ENCODE measurements at regions not wholly inside any gene's neighbourhood (a gene's known extent, or its start where the extent isn't known, plus 50 kb on each side); places are given as distances from the start of the nearest gene placed in this dataset.

GRCh38 chr2:66836851-66837250 is 401.9 kb downstream of the MEIS1 start:
- Histone ChIP-seq H3K4me1 (ENCODE audit: control insufficient read depth in 2 of 2, insufficient read depth in 2 of 2, low read length in 2 of 2) (no peaks in the 10 kb centered on the region), H2AFZ (ENCODE audit: insufficient read depth, low read depth, low read length, poor library complexity, severe bottlenecking) (no peak overlapping the region), H3K4me2 (replicated peaks; ENCODE audit: low read depth, low read length, poor library complexity, severe bottlenecking) (no peak overlapping the region), H3K27ac (ENCODE audit: low read length in 2 of 2) (no peak overlapping the region), H4K20me1 (ENCODE audit: control insufficient read depth, insufficient read depth, low read length, poor library complexity, severe bottlenecking) (no peaks in the 10 kb centered on the region), H3K36me3 (replicated peaks in 1 of 2; ENCODE audit: control extremely low read depth in 1 of 2, control insufficient read depth in 1 of 2, extremely low read depth in 1 of 2, insufficient read depth in 2 of 2, low read length in 1 of 2) (no peaks in the 10 kb centered on the region), H3K9me3 (ENCODE audit: control extremely low read depth in 1 of 3, control insufficient read depth in 2 of 3, insufficient read depth in 1 of 3, low read length in 2 of 3) (no peaks in the 10 kb centered on the region), H3K27me3 (replicated peaks in 1 of 4; ENCODE audit: control extremely low read depth in 1 of 4, control insufficient read depth in 3 of 4, insufficient read depth in 4 of 4, low read length in 3 of 4) (no peaks in the 10 kb centered on the region), H3K79me2 (ENCODE audit: control insufficient read depth, insufficient read depth, low read length) (no peaks in the 10 kb centered on the region), H3K9ac (ENCODE audit: low read length) (no peak overlapping the region), H3K4me3 (ENCODE audit: control extremely low read depth in 1 of 5, extremely low read depth in 1 of 5, insufficient read depth in 1 of 5, low read depth in 2 of 5, low read length in 4 of 5) (no peak overlapping the region)
- Mint-ChIP-seq H3K4me3 (no peak overlapping the region), H3K27ac (no peak overlapping the region), H3K4me1 (no peaks in the 10 kb centered on the region), H3K9me3 (ENCODE audit: insufficient read depth) (no peaks in the 10 kb centered on the region), H3K27me3 (no peaks in the 10 kb centered on the region)
- intact Hi-C loops (cut with micrococcal nuclease): no loop called here
- TF ChIP-seq EZH2 (IDR thresholded peaks at IDR 0.05; ENCODE audit: borderline replicate concordance, insufficient read depth, low read depth, low read length, poor library complexity, severe bottlenecking) (no peak), CTCF (IDR thresholded peaks at IDR 0.05) (no peak)
- DNase-seq: no peak
- ChIA-PET CTCF (no interaction called here), POLR2A (no interaction called here)
- no peak for ATAC-seq (ENCODE audit: low read depth)
- 100% methylated on average over 1 of the region's 1 CpG for WGBS (ENCODE audit: insufficient coverage)

- no peak overlapping the region for H3K27ac Mint-ChIP-seq
- no CpG with 5 or more reads among the region's 4 CpGs for WGBS (ENCODE audit: insufficient coverage)
- H3K27me3 Mint-ChIP-seq: peaks cover 3% of the 10 kb centered on the region
- no peaks in the 10 kb centered on the region for H3K4me1 Mint-ChIP-seq
- H3K27me3 ChIP-seq (replicated peaks in 1 of 4; ENCODE audit: control extremely low read depth in 1 of 4, control insufficient read depth in 3 of 4, insufficient read depth in 4 of 4, low read length in 3 of 4): no peaks in the 10 kb centered on the region
- no peaks in the 10 kb centered on the region for H3K4me1 ChIP-seq (ENCODE audit: control insufficient read depth in 2 of 2, insufficient read depth in 2 of 2, low read length in 2 of 2)
- no peak for DNase-seq
- no peaks in the 10 kb centered on the region for H4K20me1 ChIP-seq (ENCODE audit: control insufficient read depth, insufficient read depth, low read length, poor library complexity, severe bottlenecking)
- no peaks in the 10 kb centered on the region for H3K79me2 ChIP-seq (ENCODE audit: control insufficient read depth, insufficient read depth, low read length)
- no peak overlapping the region for H3K4me3 ChIP-seq (ENCODE audit: control extremely low read depth in 1 of 5, extremely low read depth in 1 of 5, insufficient read depth in 1 of 5, low read depth in 2 of 5, low read length in 4 of 5)
- H3K9ac ChIP-seq (ENCODE audit: low read length): no peak overlapping the region
- ATAC-seq (ENCODE audit: low read depth): no peak
- POLR2A ChIA-PET: no interaction called here
- H3K4me3 Mint-ChIP-seq: no peak overlapping the region
- no peaks in the 10 kb centered on the region for H3K9me3 Mint-ChIP-seq (ENCODE audit: insufficient read depth)
- TF ChIP-seq EZH2 (IDR thresholded peaks at IDR 0.05; ENCODE audit: borderline replicate concordance, insufficient read depth, low read depth, low read length, poor library complexity, severe bottlenecking) (no peak), CTCF (IDR thresholded peaks at IDR 0.05) (no peak)
- no peak overlapping the region for H3K4me2 ChIP-seq (replicated peaks; ENCODE audit: low read depth, low read length, poor library complexity, severe bottlenecking)
- CTCF ChIA-PET: no interaction called here
- H3K27ac ChIP-seq (ENCODE audit: low read length in 2 of 2): no peak overlapping the region
- no peaks in the 10 kb centered on the region for H3K36me3 ChIP-seq (replicated peaks in 1 of 2; ENCODE audit: control extremely low read depth in 1 of 2, control insufficient read depth in 1 of 2, extremely low read depth in 1 of 2, insufficient read depth in 2 of 2, low read length in 1 of 2)
- H3K9me3 ChIP-seq (ENCODE audit: control extremely low read depth in 1 of 3, control insufficient read depth in 2 of 3, insufficient read depth in 1 of 3, low read length in 2 of 3): no peaks in the 10 kb centered on the region
- H2AFZ ChIP-seq (ENCODE audit: insufficient read depth, low read depth, low read length, poor library complexity, severe bottlenecking): no peak overlapping the region
- intact Hi-C loops (cut with micrococcal nuclease): no loop called here
These were observed 404.8 kb downstream of the MEIS1 start for GRCh38 chr2:66839551-66840320.
